SK-N-SH treated with all-trans-retinoic acid at 6 μM for 48 hours (cell line): ENCODE measurements at regions not wholly inside any gene's neighbourhood (a gene's known extent, or its start where the extent isn't known, plus 50 kb on each side); places are given as distances from the start of the nearest gene placed in this dataset.

Experiments
- ATAC-seq: fragments of 200-7000 bp; cut with Tn5 transposase; 3 replicates; pipeline ENCODE4 v1.9.1; 2020; ENCODE audit warnings: mild to moderate bottlenecking, moderate library complexity
- ARNTL ChIP-seq: fragments of 450-650 bp; formaldehyde crosslinking; IDR thresholded peaks from 2 replicates; pipeline ENCODE4 v1.5.0; 2020; ENCODE audit warnings: low read depth, mild to moderate bottlenecking, moderate library complexity, borderline replicate concordance
- BACH2 ChIP-seq: fragments of 250-450 bp; sonication (Bioruptor Pico); IDR thresholded peaks from 2 replicates; pipeline ENCODE4 v1.9.0; 2021; ENCODE audit warnings: mild to moderate bottlenecking, borderline replicate concordance
- CSDC2 ChIP-seq: fragments of 250-450 bp; sonication (Bioruptor Pico); IDR thresholded peaks from 2 replicates; pipeline ENCODE4 v1.5.0; 2020; ENCODE audit warnings: mild to moderate bottlenecking, moderate library complexity
- ESRRG ChIP-seq: fragments of 250-450 bp; sonication (Bioruptor Pico); IDR thresholded peaks from 2 replicates; pipeline ENCODE4 v1.6.1; 2021; ENCODE audit warnings: mild to moderate bottlenecking
- GLIS3 ChIP-seq: fragments of 250-450 bp; sonication (Bioruptor Pico); IDR thresholded peaks from 2 replicates; pipeline ENCODE4 v1.5.0; 2020; ENCODE audit warnings: mild to moderate bottlenecking, moderate library complexity
- ISL1 ChIP-seq: fragments of 250-450 bp; sonication (Bioruptor Pico); IDR thresholded peaks from 2 replicates; pipeline ENCODE4 v2.1.2; 2022; ENCODE audit warnings: mild to moderate bottlenecking, moderate library complexity
- OSR1 ChIP-seq: fragments of 250-450 bp; sonication (Bioruptor Pico); IDR thresholded peaks from 2 replicates; pipeline ENCODE4 v1.8.0; 2022; ENCODE audit warnings: moderate library complexity, mild to moderate bottlenecking, inconsistent platforms
- RARB ChIP-seq: fragments of 250-450 bp; sonication (Bioruptor Pico); IDR thresholded peaks from 2 replicates; pipeline ENCODE4 v1.8.0; 2021; ENCODE audit warnings: mild to moderate bottlenecking, moderate library complexity
- SNAI2 ChIP-seq: fragments of 250-450 bp; sonication (Bioruptor Pico); IDR thresholded peaks from 2 replicates; pipeline ENCODE4 v1.5.0; 2020; ENCODE audit warnings: mild to moderate bottlenecking, moderate library complexity
- TCF4 ChIP-seq: fragments of 250-450 bp; sonication (Bioruptor Pico); IDR thresholded peaks from 2 replicates; pipeline ENCODE4 v1.8.0; 2021; ENCODE audit warnings: mild to moderate bottlenecking, moderate library complexity, borderline replicate concordance
- TOX ChIP-seq: fragments of 250-450 bp; sonication (Bioruptor Pico); IDR thresholded peaks from 2 replicates; pipeline ENCODE4 v1.8.0; 2021; ENCODE audit warnings: mild to moderate bottlenecking, moderate library complexity, borderline replicate concordance
- ZC3H10 ChIP-seq: fragments of 250-450 bp; sonication (Bioruptor Pico); IDR thresholded peaks from 2 replicates; pipeline ENCODE4 v1.5.1; 2021; ENCODE audit warnings: mild to moderate bottlenecking, moderate library complexity
- ZFP3 ChIP-seq: fragments of 250-450 bp; sonication (Bioruptor Pico); IDR thresholded peaks from 2 replicates; pipeline ENCODE4 v1.5.0; 2020; ENCODE audit warnings: mild to moderate bottlenecking, moderate library complexity
- ZFP30 ChIP-seq: fragments of 450-650 bp; formaldehyde crosslinking; IDR thresholded peaks from 2 replicates; pipeline ENCODE4 v1.5.0; 2022; ENCODE audit warnings: mild to moderate bottlenecking, moderate library complexity
- ZNF565 ChIP-seq: fragments of 450-650 bp; formaldehyde crosslinking; conservative IDR thresholded peaks from 2 replicates; pipeline ENCODE4 v1.5.0; 2020; ENCODE audit warnings: low read depth, mild to moderate bottlenecking, moderate library complexity
- ZNF70 ChIP-seq: fragments of 450-650 bp; formaldehyde crosslinking; IDR thresholded peaks from 2 replicates; pipeline ENCODE4 v1.5.0; 2020; ENCODE audit warnings: mild to moderate bottlenecking, moderate library complexity
- ZNF8 ChIP-seq: fragments of 450-650 bp; formaldehyde crosslinking; IDR thresholded peaks from 2 replicates; pipeline ENCODE4 v1.5.0; 2020; ENCODE audit warnings: mild to moderate bottlenecking, moderate library complexity
- TF ChIP-seq, protein P1 (sequence below): fragments of 250-450 bp; sonication (Bioruptor Pico); IDR thresholded peaks from 2 replicates; pipeline ENCODE4 v1.5.1; 2021; ENCODE audit warnings: mild to moderate bottlenecking, moderate library complexity
- TF ChIP-seq, protein P2 (sequence below): fragments of 250-450 bp; sonication (Bioruptor Pico); IDR thresholded peaks from 2 replicates; pipeline ENCODE4 v1.8.0; 2021; ENCODE audit warnings: low read depth, mild to moderate bottlenecking, moderate library complexity, borderline replicate concordance
- TF ChIP-seq, protein P3 (sequence below): fragments of 250-450 bp; sonication (Bioruptor Pico); IDR thresholded peaks from 2 replicates; pipeline ENCODE4 v1.5.0; 2020; ENCODE audit warnings: mild to moderate bottlenecking, moderate library complexity
- TF ChIP-seq, protein P4 (sequence below): fragments of 250-450 bp; sonication (Bioruptor Pico); IDR thresholded peaks from 2 replicates; pipeline ENCODE4 v1.5.1; 2020; ENCODE audit warnings: low read depth, mild to moderate bottlenecking, moderate library complexity
- TF ChIP-seq, protein P5 (sequence below): fragments of 250-450 bp; sonication (Bioruptor Pico); IDR thresholded peaks from 2 replicates; pipeline ENCODE4 v1.8.0; 2020; ENCODE audit warnings: mild to moderate bottlenecking, moderate library complexity, borderline replicate concordance

DNA sequence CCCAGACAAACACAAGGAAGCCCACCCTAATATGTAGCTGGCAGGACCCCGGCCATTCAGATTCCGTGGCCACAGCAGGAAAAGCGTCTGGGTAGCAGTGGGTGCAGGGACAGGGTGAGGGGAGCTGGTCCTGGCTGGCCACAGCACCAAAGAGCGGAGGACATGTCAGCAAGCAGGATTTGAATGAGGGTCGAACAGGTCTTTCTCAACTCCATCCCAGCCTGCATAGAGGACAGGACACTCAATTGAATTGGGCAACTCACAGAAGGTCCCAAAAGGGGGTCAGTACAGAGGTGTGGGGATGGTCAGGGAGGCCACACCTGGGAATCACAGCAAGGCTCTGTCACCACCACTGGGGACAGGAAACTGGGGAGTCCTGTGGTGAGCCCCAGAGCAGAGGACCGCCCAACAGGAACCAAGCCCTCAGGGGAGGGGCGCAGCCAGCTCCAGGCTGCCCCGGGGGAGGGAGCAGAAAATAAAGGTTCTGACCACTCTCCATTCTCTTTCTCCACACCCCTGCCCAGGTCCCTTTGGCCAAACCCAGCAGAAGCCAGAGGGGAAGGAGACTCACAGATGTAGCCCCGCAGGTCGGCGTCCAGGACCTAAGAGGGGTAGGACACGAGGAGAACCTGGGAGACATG is 108.7 kb upstream of the PPP2R2D start:
- no peak for ATAC-seq
- TF ChIP-seq TCF4 (CRISPR knock-in tag) (no peak), ISL1 (CRISPR knock-in tag) (no peak), GLIS3 (CRISPR knock-in tag) (no peak), TOX (CRISPR knock-in tag) (no peak), ZNF565 (no peak), ARNTL (no peak), OSR1 (no peak)
- TF ChIP-seq, protein P1, sequence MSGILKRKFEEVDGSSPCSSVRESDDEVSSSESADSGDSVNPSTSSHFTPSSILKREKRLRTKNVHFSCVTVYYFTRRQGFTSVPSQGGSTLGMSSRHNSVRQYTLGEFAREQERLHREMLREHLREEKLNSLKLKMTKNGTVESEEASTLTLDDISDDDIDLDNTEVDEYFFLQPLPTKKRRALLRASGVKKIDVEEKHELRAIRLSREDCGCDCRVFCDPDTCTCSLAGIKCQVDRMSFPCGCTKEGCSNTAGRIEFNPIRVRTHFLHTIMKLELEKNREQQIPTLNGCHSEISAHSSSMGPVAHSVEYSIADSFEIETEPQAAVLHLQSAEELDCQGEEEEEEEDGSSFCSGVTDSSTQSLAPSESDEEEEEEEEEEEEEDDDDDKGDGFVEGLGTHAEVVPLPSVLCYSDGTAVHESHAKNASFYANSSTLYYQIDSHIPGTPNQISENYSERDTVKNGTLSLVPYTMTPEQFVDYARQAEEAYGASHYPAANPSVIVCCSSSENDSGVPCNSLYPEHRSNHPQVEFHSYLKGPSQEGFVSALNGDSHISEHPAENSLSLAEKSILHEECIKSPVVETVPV, result no peak
- TF ChIP-seq, protein P2, sequence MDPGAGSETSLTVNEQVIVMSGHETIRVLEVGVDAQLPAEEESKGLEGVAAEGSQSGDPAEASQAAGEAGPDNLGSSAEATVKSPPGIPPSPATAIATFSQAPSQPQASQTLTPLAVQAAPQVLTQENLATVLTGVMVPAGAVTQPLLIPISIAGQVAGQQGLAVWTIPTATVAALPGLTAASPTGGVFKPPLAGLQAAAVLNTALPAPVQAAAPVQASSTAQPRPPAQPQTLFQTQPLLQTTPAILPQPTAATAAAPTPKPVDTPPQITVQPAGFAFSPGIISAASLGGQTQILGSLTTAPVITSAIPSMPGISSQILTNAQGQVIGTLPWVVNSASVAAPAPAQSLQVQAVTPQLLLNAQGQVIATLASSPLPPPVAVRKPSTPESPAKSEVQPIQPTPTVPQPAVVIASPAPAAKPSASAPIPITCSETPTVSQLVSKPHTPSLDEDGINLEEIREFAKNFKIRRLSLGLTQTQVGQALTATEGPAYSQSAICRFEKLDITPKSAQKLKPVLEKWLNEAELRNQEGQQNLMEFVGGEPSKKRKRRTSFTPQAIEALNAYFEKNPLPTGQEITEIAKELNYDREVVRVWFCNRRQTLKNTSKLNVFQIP (CRISPR knock-in tag), result no peak
- TF ChIP-seq, protein P3, sequence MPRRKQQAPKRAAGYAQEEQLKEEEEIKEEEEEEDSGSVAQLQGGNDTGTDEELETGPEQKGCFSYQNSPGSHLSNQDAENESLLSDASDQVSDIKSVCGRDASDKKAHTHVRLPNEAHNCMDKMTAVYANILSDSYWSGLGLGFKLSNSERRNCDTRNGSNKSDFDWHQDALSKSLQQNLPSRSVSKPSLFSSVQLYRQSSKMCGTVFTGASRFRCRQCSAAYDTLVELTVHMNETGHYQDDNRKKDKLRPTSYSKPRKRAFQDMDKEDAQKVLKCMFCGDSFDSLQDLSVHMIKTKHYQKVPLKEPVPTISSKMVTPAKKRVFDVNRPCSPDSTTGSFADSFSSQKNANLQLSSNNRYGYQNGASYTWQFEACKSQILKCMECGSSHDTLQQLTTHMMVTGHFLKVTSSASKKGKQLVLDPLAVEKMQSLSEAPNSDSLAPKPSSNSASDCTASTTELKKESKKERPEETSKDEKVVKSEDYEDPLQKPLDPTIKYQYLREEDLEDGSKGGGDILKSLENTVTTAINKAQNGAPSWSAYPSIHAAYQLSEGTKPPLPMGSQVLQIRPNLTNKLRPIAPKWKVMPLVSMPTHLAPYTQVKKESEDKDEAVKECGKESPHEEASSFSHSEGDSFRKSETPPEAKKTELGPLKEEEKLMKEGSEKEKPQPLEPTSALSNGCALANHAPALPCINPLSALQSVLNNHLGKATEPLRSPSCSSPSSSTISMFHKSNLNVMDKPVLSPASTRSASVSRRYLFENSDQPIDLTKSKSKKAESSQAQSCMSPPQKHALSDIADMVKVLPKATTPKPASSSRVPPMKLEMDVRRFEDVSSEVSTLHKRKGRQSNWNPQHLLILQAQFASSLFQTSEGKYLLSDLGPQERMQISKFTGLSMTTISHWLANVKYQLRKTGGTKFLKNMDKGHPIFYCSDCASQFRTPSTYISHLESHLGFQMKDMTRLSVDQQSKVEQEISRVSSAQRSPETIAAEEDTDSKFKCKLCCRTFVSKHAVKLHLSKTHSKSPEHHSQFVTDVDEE (CRISPR knock-in tag), result no peak

DNA sequence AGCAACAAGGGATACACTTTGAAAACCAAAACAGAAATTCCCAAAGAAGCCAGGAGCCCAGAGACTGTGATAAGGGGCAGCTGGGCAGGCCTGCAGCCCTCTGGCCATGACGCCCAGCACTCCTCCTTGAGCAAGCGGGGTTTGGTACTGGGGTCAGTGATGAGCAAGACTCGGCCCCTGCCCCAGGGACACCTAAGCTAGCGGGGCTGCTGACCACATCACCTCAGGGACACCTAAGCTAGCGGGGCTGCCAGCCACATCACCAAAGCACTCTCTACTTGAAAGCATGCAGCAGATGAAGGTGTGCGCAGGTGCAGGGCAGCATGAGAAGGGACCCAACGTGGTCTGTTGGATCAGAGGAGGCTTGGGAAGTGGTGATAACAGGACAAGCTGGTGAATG is 108.0 kb upstream of the PPP2R2D start:
- no peak for TF ChIP-seq ZFP3
- TF ChIP-seq ZNF565, result no peak
- TF ChIP-seq BACH2, result no peak
- TF ChIP-seq, protein P4, sequence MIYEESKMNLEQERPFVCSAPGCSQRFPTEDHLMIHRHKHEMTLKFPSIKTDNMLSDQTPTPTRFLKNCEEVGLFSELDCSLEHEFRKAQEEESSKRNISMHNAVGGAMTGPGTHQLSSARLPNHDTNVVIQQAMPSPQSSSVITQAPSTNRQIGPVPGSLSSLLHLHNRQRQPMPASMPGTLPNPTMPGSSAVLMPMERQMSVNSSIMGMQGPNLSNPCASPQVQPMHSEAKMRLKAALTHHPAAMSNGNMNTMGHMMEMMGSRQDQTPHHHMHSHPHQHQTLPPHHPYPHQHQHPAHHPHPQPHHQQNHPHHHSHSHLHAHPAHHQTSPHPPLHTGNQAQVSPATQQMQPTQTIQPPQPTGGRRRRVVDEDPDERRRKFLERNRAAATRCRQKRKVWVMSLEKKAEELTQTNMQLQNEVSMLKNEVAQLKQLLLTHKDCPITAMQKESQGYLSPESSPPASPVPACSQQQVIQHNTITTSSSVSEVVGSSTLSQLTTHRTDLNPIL (CRISPR knock-in tag), result no peak
- TF ChIP-seq TOX (CRISPR knock-in tag), result no peak
- TF ChIP-seq, protein P2 (CRISPR knock-in tag), result no peak
- no peak for TF ChIP-seq ARNTL
- TF ChIP-seq ESRRG, result no peak
- TF ChIP-seq OSR1, result no peak
- no peak for TF ChIP-seq SNAI2 (CRISPR knock-in tag)
- no peak for TF ChIP-seq RARB (CRISPR knock-in tag)
- TF ChIP-seq, protein P3 (CRISPR knock-in tag), result no peak
- TF ChIP-seq ZNF8 (CRISPR knock-in tag), result no peak
- no peak for TF ChIP-seq TCF4 (CRISPR knock-in tag)
- TF ChIP-seq ZFP30 (CRISPR knock-in tag), result no peak
- no peak for TF ChIP-seq GLIS3 (CRISPR knock-in tag)
- TF ChIP-seq, protein P5, sequence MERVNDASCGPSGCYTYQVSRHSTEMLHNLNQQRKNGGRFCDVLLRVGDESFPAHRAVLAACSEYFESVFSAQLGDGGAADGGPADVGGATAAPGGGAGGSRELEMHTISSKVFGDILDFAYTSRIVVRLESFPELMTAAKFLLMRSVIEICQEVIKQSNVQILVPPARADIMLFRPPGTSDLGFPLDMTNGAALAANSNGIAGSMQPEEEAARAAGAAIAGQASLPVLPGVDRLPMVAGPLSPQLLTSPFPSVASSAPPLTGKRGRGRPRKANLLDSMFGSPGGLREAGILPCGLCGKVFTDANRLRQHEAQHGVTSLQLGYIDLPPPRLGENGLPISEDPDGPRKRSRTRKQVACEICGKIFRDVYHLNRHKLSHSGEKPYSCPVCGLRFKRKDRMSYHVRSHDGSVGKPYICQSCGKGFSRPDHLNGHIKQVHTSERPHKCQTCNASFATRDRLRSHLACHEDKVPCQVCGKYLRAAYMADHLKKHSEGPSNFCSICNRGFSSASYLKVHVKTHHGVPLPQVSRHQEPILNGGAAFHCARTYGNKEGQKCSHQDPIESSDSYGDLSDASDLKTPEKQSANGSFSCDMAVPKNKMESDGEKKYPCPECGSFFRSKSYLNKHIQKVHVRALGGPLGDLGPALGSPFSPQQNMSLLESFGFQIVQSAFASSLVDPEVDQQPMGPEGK (CRISPR knock-in tag), result no peak
- no peak for TF ChIP-seq ZNF70 (CRISPR knock-in tag)
- no peak for TF ChIP-seq CSDC2
- TF ChIP-seq ZC3H10 (CRISPR knock-in tag), result no peak
- no peak for ATAC-seq
